CD14-positive monocyte (primary cell): ENCODE measurements at regions not wholly inside any gene's neighbourhood (a gene's known extent, or its start where the extent isn't known, plus 50 kb on each side); places are given as distances from the start of the nearest gene placed in this dataset.

ENCODE experiments used
- DNase-seq, 3 donors: peaks; one replicate each; pipeline ENCODE4 v3.0.0-alpha.2; 2011 to 2022
- H2AFZ ChIP-seq: 2 replicates; pipeline ENCODE4 v1.6.0; 2012; ENCODE audit warnings: mild to moderate bottlenecking, low read depth, low read length, inconsistent platforms; ENCODE audit not compliant: insufficient read depth, poor library complexity, severe bottlenecking
- H3K27ac ChIP-seq, 2 donors: 1 replicate in 1 of 2; 2 replicates in 1 of 2; pipeline ENCODE4 v1.5.1; 2012 to 2013; ENCODE audit warnings: low read length in 2 of 2, control low read depth in 1 of 2, inconsistent platforms in 1 of 2, low read depth in 1 of 2, mild to moderate bottlenecking in 1 of 2
- H3K27me3 ChIP-seq, 2 donors: one replicate each; pipeline versions ENCODE4 v1.6.0 to v1.6.1; 2011 to 2013; ENCODE audit warnings: low read length in 2 of 2; ENCODE audit not compliant: control insufficient read depth in 2 of 2, insufficient read depth in 2 of 2
- H3K36me3 ChIP-seq, 2 donors: replicated peaks in 1 of 2; 1 replicate in 1 of 2; 2 replicates in 1 of 2; pipeline versions ENCODE4 v1.5.1 to v1.6.1; 2012 to 2013; ENCODE audit warnings: low read length in 2 of 2, control low read depth in 1 of 2, inconsistent platforms in 1 of 2, mild to moderate bottlenecking in 1 of 2; ENCODE audit not compliant: insufficient read depth in 2 of 2, control insufficient read depth in 1 of 2
- H3K4me1 ChIP-seq, 2 donors: 1 replicate in 1 of 2; 2 replicates in 1 of 2; pipeline versions ENCODE4 v1.5.1 to v1.6.1; 2012 to 2013; ENCODE audit warnings: low read length in 2 of 2, control low read depth in 1 of 2, inconsistent platforms in 1 of 2, mild to moderate bottlenecking in 1 of 2, moderate library complexity in 1 of 2; ENCODE audit not compliant: insufficient read depth in 2 of 2, control insufficient read depth in 1 of 2
- H3K4me2 ChIP-seq: replicated peaks from 2 replicates; pipeline ENCODE3; 2012; ENCODE audit warnings: low read length, moderate library complexity, mild to moderate bottlenecking; ENCODE audit not compliant: poor library complexity, severe bottlenecking; ENCODE audit errors: extremely low read depth
- H3K4me3 ChIP-seq, 3 experiments: fragments of 200-600 bp in 1 of 3; sonication (generic) in 1 of 3; replicated peaks in 1 of 3; 1 replicate in 2 of 3; 2 replicates in 1 of 3; pipeline ENCODE4 v1.5.1; 2011 to 2013; ENCODE audit warnings: low read length in 3 of 3, mild to moderate bottlenecking in 3 of 3, control low read depth in 2 of 3, low read depth in 2 of 3, inconsistent platforms in 1 of 3, moderate library complexity in 1 of 3
- H3K79me2 ChIP-seq: 2 replicates; pipeline ENCODE4 v1.6.0; 2012; ENCODE audit warnings: mild to moderate bottlenecking, control low read depth, inconsistent platforms, low read length, moderate library complexity; ENCODE audit not compliant: insufficient read depth
- H3K9ac ChIP-seq: 2 replicates; pipeline ENCODE4 v1.6.0; 2017; ENCODE audit warnings: low read length, mild to moderate bottlenecking; ENCODE audit not compliant: insufficient read depth, poor library complexity, severe bottlenecking
- H3K9me3 ChIP-seq, 2 donors: replicated peaks in 1 of 2; 1 replicate in 1 of 2; 2 replicates in 1 of 2; pipeline versions ENCODE4 v1.5.1 to v1.6.1; 2012 to 2013; ENCODE audit warnings: low read length in 2 of 2, control low read depth in 1 of 2; ENCODE audit not compliant: control insufficient read depth in 1 of 2, insufficient read depth in 1 of 2
- H4K20me1 ChIP-seq: 2 replicates; pipeline ENCODE4 v1.6.0; 2012; ENCODE audit warnings: mild to moderate bottlenecking, low read length, control low read depth, moderate library complexity; ENCODE audit not compliant: insufficient read depth
- H3K27ac Mint-ChIP-seq, 7 donors: one replicate each; pipeline ENCODE4 v1.8.0; 2020; ENCODE audit warnings: mild to moderate bottlenecking in 7 of 7, mixed read lengths in 7 of 7, moderate library complexity in 6 of 7, inconsistent platforms in 2 of 7
- H3K27me3 Mint-ChIP-seq, 3 donors: one replicate each; pipeline ENCODE4 v1.8.0; 2021 to 2022; ENCODE audit warnings: low read depth in 3 of 3, mild to moderate bottlenecking in 3 of 3, mixed read lengths in 3 of 3, moderate library complexity in 3 of 3, inconsistent platforms in 1 of 3
- H3K36me3 Mint-ChIP-seq, 2 donors: one replicate each; pipeline ENCODE4 v1.8.0; 2020; ENCODE audit warnings: mixed read lengths in 2 of 2, inconsistent platforms in 1 of 2, mild to moderate bottlenecking in 1 of 2
- H3K4me1 Mint-ChIP-seq: one replicate; pipeline ENCODE4 v1.8.0; 2020; ENCODE audit warnings: mild to moderate bottlenecking, mixed read lengths
- H3K4me3 Mint-ChIP-seq, 2 donors: one replicate each; pipeline ENCODE4 v1.8.0; 2020; ENCODE audit warnings: mild to moderate bottlenecking in 2 of 2, mixed read lengths in 2 of 2, moderate library complexity in 1 of 2
- H3K9me3 Mint-ChIP-seq, 7 donors: one replicate each; pipeline ENCODE4 v1.8.0; 2020 to 2022; ENCODE audit warnings: mixed read lengths in 7 of 7, mild to moderate bottlenecking in 6 of 7, moderate library complexity in 6 of 7, inconsistent platforms in 2 of 7
- CTCF ChIP-seq: fragments of 200-600 bp; IDR thresholded peaks from one replicate; pipeline ENCODE4 v1.8.0; 2022; ENCODE audit warnings: antibody characterized with exemption, mild to moderate bottlenecking
- WGBS: methylation state at CpG from one replicate; pipeline ENCODE4 v1.1.5; 2013; ENCODE audit warnings: missing lambda C conversion rate; ENCODE audit not compliant: insufficient coverage; 5-methylcytosine and 5-hydroxymethylcytosine counted together
- intact Hi-C, 2 donors: fragments of 100-400 bp; cut with micrococcal nuclease; formaldehyde crosslinking; loops; one replicate each; pipeline versions ENCODE4 v1.15.0 to v1.15.1; 2023

- H3K9me3 Mint-ChIP-seq, result peaks cover 0 to 10% (median 3%) of the 10 kb centered on the region in 7 donors
- Histone ChIP-seq H4K20me1 (no peaks in the 10 kb centered on the region), H3K27me3 (no peaks in the 10 kb centered on the region), H3K4me1 (no peaks in the 10 kb centered on the region), H3K4me2 (no peak overlapping the region), H2AFZ (no peak overlapping the region), H3K36me3 (no peaks in the 10 kb centered on the region), H3K27ac (no peak overlapping the region), H3K4me3 (no peak overlapping the region), H3K79me2 (no peaks in the 10 kb centered on the region), H3K9ac (no peak overlapping the region), H3K9me3 (peaks cover 4 to 10% of the 10 kb centered on the region in 2 donors)
- TF ChIP-seq CTCF, result no peak
- intact Hi-C loops, result no loop called here
- no peak overlapping the region for H3K27ac Mint-ChIP-seq
- no CpG with 5 or more reads among the region's 1 CpG for WGBS
- DNase-seq, result no peak
- no peaks in the 10 kb centered on the region for H3K4me1 Mint-ChIP-seq
- no peak overlapping the region for H3K4me3 Mint-ChIP-seq
- no peaks in the 10 kb centered on the region for H3K36me3 Mint-ChIP-seq
- H3K27me3 Mint-ChIP-seq, result no peaks in the 10 kb centered on the region
Observed at GRCh38 chr4:60944060-60944459, 256.1 kb upstream of the ADGRL3 start.

- no peak for TF ChIP-seq CTCF
- intact Hi-C loops, result no loop called here
- WGBS, result 88% methylated on average over 3 of the region's 4 CpGs
- Histone ChIP-seq H2AFZ (no peak overlapping the region), H3K36me3 (no peaks in the 10 kb centered on the region), H3K9me3 (peaks cover 4 to 10% of the 10 kb centered on the region in 2 donors), H3K9ac (no peak overlapping the region), H3K4me3 (no peak overlapping the region), H4K20me1 (no peaks in the 10 kb centered on the region), H3K27ac (no peak overlapping the region), H3K79me2 (no peaks in the 10 kb centered on the region), H3K27me3 (no peaks in the 10 kb centered on the region), H3K4me1 (no peaks in the 10 kb centered on the region), H3K4me2 (no peak overlapping the region)
- Mint-ChIP-seq H3K27me3 (no peaks in the 10 kb centered on the region), H3K27ac (no peak overlapping the region), H3K4me3 (no peak overlapping the region), H3K36me3 (no peaks in the 10 kb centered on the region), H3K4me1 (no peaks in the 10 kb centered on the region), H3K9me3 (peaks cover 0 to 10% (median 3%) of the 10 kb centered on the region in 7 donors)
- DNase-seq, result no peak
Observed at GRCh38 chr4:60945641-60946040, 254.5 kb upstream of the ADGRL3 start.
